SK-N-SH (cell line): ENCODE measurements at regions not wholly inside any gene's neighbourhood (a gene's known extent, or its start where the extent isn't known, plus 50 kb on each side); places are given as distances from the start of the nearest gene placed in this dataset.
A peak's percentile ranks its signal among the peaks of the same experiment; 100 is the strongest.

ENCODE experiments used
- CTCF ChIA-PET: fragments of 300-600, 350-600 bp; formaldehyde crosslinking; extraction: SDS; loops from one replicate; lab custom pipeline; 2021; lab: Yijun Ruan, JAX
- POLR2A ChIA-PET: fragments of 350-600 bp; sonication (Branson Sonifier 250); formaldehyde crosslinking; extraction: SDS; loops from one replicate; lab custom pipeline; 2020; ENCODE audit warnings: antibody characterized with exemption, inconsistent platforms; lab: Yijun Ruan, JAX
- DNase-seq: peaks from one replicate; pipeline ENCODE4 v3.0.0; 2012
- H2AFZ ChIP-seq: fragments of 200-600 bp; sonication (generic); 2 replicates; pipeline ENCODE4 v1.8.1; 2016; ENCODE audit warnings: antibody characterized with exemption, mild to moderate bottlenecking, low read depth
- H3F3A ChIP-seq: fragments of 200-600 bp; sonication (generic); replicated peaks from 2 replicates; pipeline ENCODE3; 2016; ENCODE audit warnings: antibody characterized with exemption, mild to moderate bottlenecking; ENCODE audit not compliant: insufficient read depth
- H3K27ac ChIP-seq, 2 experiments: fragments of 200-500 bp in 1 of 2; fragments of 200-600 bp in 1 of 2; sonication (Bioruptor generic) in 1 of 2; sonication (generic), shearing (Covaris generic) in 1 of 2; 2 replicates each; pipeline versions ENCODE4 v1.5.1 to v1.6.1; 2014 to 2016; ENCODE audit warnings: low read depth in 2 of 2, inconsistent platforms in 1 of 2, low read length in 1 of 2, mild to moderate bottlenecking in 1 of 2, mixed read lengths in 1 of 2
- H3K27me3 ChIP-seq: fragments of 200-600 bp; sonication (generic), shearing (Covaris generic); 2 replicates; pipeline ENCODE4 v1.6.1; 2016; ENCODE audit warnings: mixed run types; ENCODE audit not compliant: insufficient read depth
- H3K36me3 ChIP-seq, 2 experiments: fragments of 200-500 bp in 1 of 2; fragments of 200-600 bp in 1 of 2; sonication (Bioruptor generic) in 1 of 2; sonication (generic) in 1 of 2; replicated peaks in 1 of 2; 2 replicates each; pipeline versions ENCODE3 to v1.5.1; 2014 to 2016; ENCODE audit warnings: low read length in 1 of 2, mild to moderate bottlenecking in 1 of 2; ENCODE audit not compliant: insufficient read depth in 2 of 2, control insufficient read depth in 1 of 2
- H3K4me1 ChIP-seq, 2 experiments: fragments of 200-500 bp in 1 of 2; fragments of 200-600 bp in 1 of 2; sonication (Bioruptor generic) in 1 of 2; sonication (generic), shearing (Covaris generic) in 1 of 2; 2 replicates each; pipeline versions ENCODE4 v1.5.1 to v1.6.1; 2014 to 2016; ENCODE audit warnings: low read depth in 1 of 2, low read length in 1 of 2, mixed run types in 1 of 2; ENCODE audit not compliant: insufficient read depth in 2 of 2, control insufficient read depth in 1 of 2
- H3K4me2 ChIP-seq: fragments of 200-600 bp; sonication (generic), shearing (Covaris generic); 2 replicates; pipeline ENCODE4 v1.6.1; 2017; ENCODE audit warnings: mixed run types
- H3K4me3 ChIP-seq, 2 experiments: fragments of 200-500 bp in 1 of 2; fragments of 200-600 bp in 1 of 2; sonication (Bioruptor generic) in 1 of 2; sonication (generic), shearing (Covaris generic) in 1 of 2; 2 replicates each; pipeline versions ENCODE4 v1.5.1 to v1.8.1; 2014 to 2016; ENCODE audit warnings: low read depth in 2 of 2, inconsistent platforms in 1 of 2, low read length in 1 of 2, mild to moderate bottlenecking in 1 of 2, mixed read lengths in 1 of 2, moderate library complexity in 1 of 2
- H3K79me2 ChIP-seq: fragments of 200-600 bp; sonication (generic); 2 replicates; pipeline ENCODE4 v1.8.1; 2017; ENCODE audit warnings: mild to moderate bottlenecking; ENCODE audit not compliant: insufficient read depth
- H3K9ac ChIP-seq: fragments of 200-600 bp; sonication (generic); 2 replicates; pipeline ENCODE4 v1.6.1; 2017; ENCODE audit warnings: mixed run types
- H3K9me2 ChIP-seq: fragments of 200-600 bp; sonication (generic); 2 replicates; pipeline ENCODE4 v1.6.1; 2017; ENCODE audit warnings: mixed run types
- H3K9me3 ChIP-seq: fragments of 200-600 bp; sonication (generic); 2 replicates; pipeline ENCODE4 v1.6.1; 2017; ENCODE audit warnings: mixed run types, mild to moderate bottlenecking, moderate library complexity
- H4K20me1 ChIP-seq: fragments of 200-600 bp; sonication (generic); 2 replicates; pipeline ENCODE4 v1.6.1; 2017; ENCODE audit warnings: mild to moderate bottlenecking, mixed run types; ENCODE audit not compliant: insufficient read depth
- IRF3 ChIP-seq: fragments of 150-350 bp; IDR thresholded peaks from 2 replicates; pipeline ENCODE4 v1.6.1; 2016; ENCODE audit warnings: mild to moderate bottlenecking, low read depth, low read length
- MEF2A ChIP-seq: IDR thresholded peaks from 2 replicates; pipeline ENCODE4 v1.4.0; 2012; ENCODE audit warnings: low read depth, borderline replicate concordance
- RAD21 ChIP-seq: IDR thresholded peaks from 2 replicates; pipeline ENCODE4 v1.6.1; 2012; ENCODE audit warnings: mild to moderate bottlenecking, low read length
- SMC3 ChIP-seq: IDR thresholded peaks from 2 replicates; pipeline ENCODE4 v1.6.1; 2012; ENCODE audit warnings: low read depth, low read length, improper control_type of control experiment
- TAF1 ChIP-seq: IDR thresholded peaks from 2 replicates; pipeline ENCODE4 v1.6.1; 2012; ENCODE audit warnings: low read depth, mild to moderate bottlenecking, low read length, moderate library complexity, borderline replicate concordance
- TCF12 ChIP-seq: IDR thresholded peaks from 2 replicates; pipeline ENCODE4 v1.4.0; 2012
- TEAD4 ChIP-seq: IDR thresholded peaks from 2 replicates; pipeline ENCODE4 v1.4.0; 2012; ENCODE audit warnings: mild to moderate bottlenecking, borderline replicate concordance; ENCODE audit not compliant: insufficient read depth
- USF1 ChIP-seq: IDR thresholded peaks from 2 replicates; pipeline ENCODE4 v1.4.0; 2012; ENCODE audit warnings: low read depth, borderline replicate concordance
- USF2 ChIP-seq: fragments of 150-350 bp; IDR thresholded peaks from 2 replicates; pipeline ENCODE4 v1.6.1; 2017; ENCODE audit warnings: antibody characterized with exemption, low read length, low read depth, borderline replicate concordance
- WGBS: methylation state at CpG from one replicate; pipeline ENCODE4 v1.1.6; 2017; ENCODE audit warnings: low lambda C conversion rate; 5-methylcytosine and 5-hydroxymethylcytosine counted together
- TF ChIP-seq, protein P1 (sequence below): IDR thresholded peaks from 2 replicates; pipeline ENCODE4 v1.6.1; 2012; ENCODE audit warnings: mild to moderate bottlenecking, low read depth, low read length, moderate library complexity

- Histone ChIP-seq H3K79me2 (no peaks in the 10 kb centered on the region), H4K20me1 (no peaks in the 10 kb centered on the region), H3K9me2 (no peaks in the 10 kb centered on the region), H3K4me1 (peaks cover 0 to 7% of the 10 kb centered on the region in 2 experiments; a peak in 2 of 4 replicates), H3K9me3 (no peaks in the 10 kb centered on the region), H3K4me2 (no peak overlapping the region), H2AFZ (no peak overlapping the region), H3K27me3 (no peaks in the 10 kb centered on the region), H3K4me3 (no peak overlapping the region), H3K27ac (no peak overlapping the region), H3K36me3 (no peaks in the 10 kb centered on the region), H3K9ac (no peak overlapping the region), H3F3A (no peaks in the 10 kb centered on the region)
- TF ChIP-seq IRF3 (no peak), USF2 (no peak), TCF12 (no peak), TEAD4 (no peak), TAF1 (no peak)
- TF ChIP-seq, protein P1, sequence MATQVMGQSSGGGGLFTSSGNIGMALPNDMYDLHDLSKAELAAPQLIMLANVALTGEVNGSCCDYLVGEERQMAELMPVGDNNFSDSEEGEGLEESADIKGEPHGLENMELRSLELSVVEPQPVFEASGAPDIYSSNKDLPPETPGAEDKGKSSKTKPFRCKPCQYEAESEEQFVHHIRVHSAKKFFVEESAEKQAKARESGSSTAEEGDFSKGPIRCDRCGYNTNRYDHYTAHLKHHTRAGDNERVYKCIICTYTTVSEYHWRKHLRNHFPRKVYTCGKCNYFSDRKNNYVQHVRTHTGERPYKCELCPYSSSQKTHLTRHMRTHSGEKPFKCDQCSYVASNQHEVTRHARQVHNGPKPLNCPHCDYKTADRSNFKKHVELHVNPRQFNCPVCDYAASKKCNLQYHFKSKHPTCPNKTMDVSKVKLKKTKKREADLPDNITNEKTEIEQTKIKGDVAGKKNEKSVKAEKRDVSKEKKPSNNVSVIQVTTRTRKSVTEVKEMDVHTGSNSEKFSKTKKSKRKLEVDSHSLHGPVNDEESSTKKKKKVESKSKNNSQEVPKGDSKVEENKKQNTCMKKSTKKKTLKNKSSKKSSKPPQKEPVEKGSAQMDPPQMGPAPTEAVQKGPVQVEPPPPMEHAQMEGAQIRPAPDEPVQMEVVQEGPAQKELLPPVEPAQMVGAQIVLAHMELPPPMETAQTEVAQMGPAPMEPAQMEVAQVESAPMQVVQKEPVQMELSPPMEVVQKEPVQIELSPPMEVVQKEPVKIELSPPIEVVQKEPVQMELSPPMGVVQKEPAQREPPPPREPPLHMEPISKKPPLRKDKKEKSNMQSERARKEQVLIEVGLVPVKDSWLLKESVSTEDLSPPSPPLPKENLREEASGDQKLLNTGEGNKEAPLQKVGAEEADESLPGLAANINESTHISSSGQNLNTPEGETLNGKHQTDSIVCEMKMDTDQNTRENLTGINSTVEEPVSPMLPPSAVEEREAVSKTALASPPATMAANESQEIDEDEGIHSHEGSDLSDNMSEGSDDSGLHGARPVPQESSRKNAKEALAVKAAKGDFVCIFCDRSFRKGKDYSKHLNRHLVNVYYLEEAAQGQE, result no peak
- ChIA-PET POLR2A (no interaction called here), CTCF (interaction anchor here (0.7 to 1.2 kb wide), 3 partner anchors 8 to 356 kb away, joined by 3 to 4 read pairs (median 3); no protein-coding TSS in a partner anchor)
- WGBS, result 70% methylated on average over 2 of the region's 2 CpGs
- DNase-seq, result no peak
Observed at GRCh38 chr18:41747723-41748242, 207.3 kb upstream of the PIK3C3 start.

DNA sequence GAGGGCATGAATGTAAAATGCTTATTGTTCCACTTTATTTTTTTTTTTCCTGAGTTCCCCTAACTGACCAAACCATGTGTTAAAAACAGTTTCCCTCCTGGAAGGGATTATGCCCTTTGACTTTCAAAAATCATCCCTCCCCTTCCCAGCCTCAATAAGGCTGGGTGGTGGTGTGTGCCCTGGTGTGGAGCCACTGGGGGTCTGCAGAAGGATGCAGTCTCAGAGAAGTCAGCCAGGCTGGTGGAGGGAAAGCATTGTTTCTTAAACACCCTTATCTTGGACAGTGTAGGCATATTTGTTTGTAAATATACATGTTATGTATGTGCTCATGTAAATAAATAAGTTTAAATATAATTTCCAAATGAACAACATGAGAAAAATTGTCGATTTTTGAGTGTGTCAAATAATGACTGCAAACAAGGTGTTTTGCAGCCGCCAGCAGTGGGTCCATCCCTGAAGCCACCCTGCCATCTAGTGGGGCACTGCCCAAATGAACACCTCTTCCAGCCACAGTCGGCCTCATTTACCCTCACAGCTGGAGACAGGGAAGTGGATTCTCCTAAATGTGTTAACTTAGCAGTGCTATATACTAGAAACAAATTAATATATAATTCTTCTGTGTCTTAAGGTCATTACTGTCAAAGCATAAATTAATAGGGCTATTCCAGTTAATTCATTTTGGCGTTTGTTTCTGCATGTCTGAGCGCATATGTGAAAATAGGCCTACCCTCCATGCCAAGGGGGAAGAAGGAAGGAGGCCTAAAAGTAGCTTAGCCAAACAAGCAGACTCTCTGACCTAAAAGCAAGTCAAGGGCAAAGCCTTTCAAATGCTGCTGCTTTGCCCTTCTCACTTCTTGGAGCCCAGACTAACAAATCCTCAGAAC, 209.6 kb upstream of the PIK3C3 start:
- no peak overlapping the region for H3K4me2 ChIP-seq
- no peak overlapping the region for H3K9ac ChIP-seq
- CTCF ChIA-PET, result interaction anchor here (0.6 to 5.0 kb wide), 31 partner anchors 10 to 1586 kb away, joined by 3 to 18 read pairs (median 3); no protein-coding TSS in a partner anchor
- no peaks in the 10 kb centered on the region for H3K27me3 ChIP-seq
- H4K20me1 ChIP-seq, result no peaks in the 10 kb centered on the region
- DNase-seq, result peak; percentile 71
- no peaks in the 10 kb centered on the region for H3F3A ChIP-seq
- H2AFZ ChIP-seq, result no peak overlapping the region
- no peaks in the 10 kb centered on the region for H3K79me2 ChIP-seq
- POLR2A ChIA-PET, result no interaction called here
- WGBS, result 42% methylated on average over 5 of the region's 5 CpGs
- no peaks in the 10 kb centered on the region for H3K9me3 ChIP-seq
- peak overlapping the region in 1 of 2 experiments; percentile 40; a peak in 1 of 4 replicates for H3K4me3 ChIP-seq
- H3K4me1 ChIP-seq, result peaks cover 0 to 7% of the 10 kb centered on the region in 2 experiments; a peak in 2 of 4 replicates
- H3K36me3 ChIP-seq, result no peaks in the 10 kb centered on the region
- H3K9me2 ChIP-seq, result no peaks in the 10 kb centered on the region
- H3K27ac ChIP-seq, result peak overlapping the region in 1 of 2 experiments; percentile 69; a peak in 2 of 4 replicates
- TF ChIP-seq MEF2A (no peak), USF1 (no peak), RAD21 (peak; percentile 98), SMC3 (peak; percentile 86), TCF12 (no peak)
- TF ChIP-seq, protein P1, result no peak
